Neural progenitor cell (in vitro differentiated cells): ENCODE measurements at regions not wholly inside any gene's neighbourhood (a gene's known extent, or its start where the extent isn't known, plus 50 kb on each side); places are given as distances from the start of the nearest gene placed in this dataset.
"Not testable (repeated sequence)": the region's sequence is repeated elsewhere in the genome, so short reads cannot be mapped to it uniquely, and the experiment has no call there.

Experiments
- CTCF ChIP-seq: fragments of 200-600 bp; sonication (generic); IDR thresholded peaks from 2 replicates; pipeline ENCODE4 v1.5.1; 2017; ENCODE audit warnings: antibody characterized with exemption, mild to moderate bottlenecking
- EZH2phosphoT487 ChIP-seq: fragments of 200-600 bp; sonication (generic); IDR thresholded peaks from 2 replicates; pipeline ENCODE4 v1.6.1; 2017; ENCODE audit warnings: antibody characterized with exemption

- TF ChIP-seq CTCF, EZH2phosphoT487: not testable (repeated sequence)
Measured at GRCh38 chr2:231869016-231869415, 57.2 kb downstream of the NPPC start.
